ENCODE measurements at regions not wholly inside any gene's neighbourhood (a gene's known extent, or its start where the extent isn't known, plus 50 kb on each side); places are given as distances from the start of the nearest gene placed in this dataset.

DNA sequence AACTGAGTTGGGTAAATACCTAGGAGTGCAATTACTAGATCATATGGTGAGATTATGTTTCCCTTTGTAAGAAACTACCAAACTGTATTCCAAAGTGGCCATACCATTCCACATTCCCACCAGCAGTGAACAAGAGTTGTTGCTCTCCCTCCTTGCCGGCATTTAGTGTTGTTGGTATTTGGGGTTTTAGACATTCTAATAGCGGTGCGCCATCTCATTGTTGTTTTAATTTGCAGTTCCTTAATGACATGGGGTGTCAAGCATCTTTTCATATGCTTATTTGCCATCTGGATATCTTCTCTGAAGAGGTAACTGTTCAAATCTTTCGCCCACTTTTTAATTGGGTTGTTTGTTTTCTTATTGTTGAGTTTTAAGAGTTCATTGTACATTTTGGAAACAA lies 164.2 kb upstream of the LHX1 start:
- Histone ChIP-seq H3K4me1 (peaks cover 9% of the 10 kb centered on the region), H3F3A (ENCODE audit: low read depth) (peaks cover 12% of the 10 kb centered on the region), H3K36me3 (no peaks in the 10 kb centered on the region), H3K79me2 (ENCODE audit: low read depth) (no peaks in the 10 kb centered on the region), H3K9me3 (ENCODE audit: low read depth) (no peaks in the 10 kb centered on the region), H3K9ac (no peak overlapping the region), H2AFZ (replicated peaks) (no peak overlapping the region), H3K27me3 (no peaks in the 10 kb centered on the region), H3K4me2 (peak overlapping the region; percentile 40), H3K27ac (no peak overlapping the region), H3K4me3 (no peak overlapping the region), H4K20me1 (ENCODE audit: low read depth) (no peaks in the 10 kb centered on the region)
- Mint-ChIP-seq H3K36me3 (no peaks in the 10 kb centered on the region), H3K27ac (no peak overlapping the region), H3K27me3 (ENCODE audit: insufficient read depth, low read depth) (peaks cover 31% of the 10 kb centered on the region), H3K9me3 (peaks cover 2% of the 10 kb centered on the region), H3K4me1 (peaks cover 5% of the 10 kb centered on the region), H3K4me3 (no peak overlapping the region)
- DNase-seq (ENCODE audit: low spot score) = no peak
- TF ChIP-seq EZH2 (IDR thresholded peaks at IDR 0.05) = no peak
- TF ChIP-seq EZH2phosphoT487 (IDR thresholded peaks at IDR 0.05) = no peak
- TF ChIP-seq, protein P1, sequence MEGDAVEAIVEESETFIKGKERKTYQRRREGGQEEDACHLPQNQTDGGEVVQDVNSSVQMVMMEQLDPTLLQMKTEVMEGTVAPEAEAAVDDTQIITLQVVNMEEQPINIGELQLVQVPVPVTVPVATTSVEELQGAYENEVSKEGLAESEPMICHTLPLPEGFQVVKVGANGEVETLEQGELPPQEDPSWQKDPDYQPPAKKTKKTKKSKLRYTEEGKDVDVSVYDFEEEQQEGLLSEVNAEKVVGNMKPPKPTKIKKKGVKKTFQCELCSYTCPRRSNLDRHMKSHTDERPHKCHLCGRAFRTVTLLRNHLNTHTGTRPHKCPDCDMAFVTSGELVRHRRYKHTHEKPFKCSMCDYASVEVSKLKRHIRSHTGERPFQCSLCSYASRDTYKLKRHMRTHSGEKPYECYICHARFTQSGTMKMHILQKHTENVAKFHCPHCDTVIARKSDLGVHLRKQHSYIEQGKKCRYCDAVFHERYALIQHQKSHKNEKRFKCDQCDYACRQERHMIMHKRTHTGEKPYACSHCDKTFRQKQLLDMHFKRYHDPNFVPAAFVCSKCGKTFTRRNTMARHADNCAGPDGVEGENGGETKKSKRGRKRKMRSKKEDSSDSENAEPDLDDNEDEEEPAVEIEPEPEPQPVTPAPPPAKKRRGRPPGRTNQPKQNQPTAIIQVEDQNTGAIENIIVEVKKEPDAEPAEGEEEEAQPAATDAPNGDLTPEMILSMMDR (IDR thresholded peaks at IDR 0.05) = no peak

DNA sequence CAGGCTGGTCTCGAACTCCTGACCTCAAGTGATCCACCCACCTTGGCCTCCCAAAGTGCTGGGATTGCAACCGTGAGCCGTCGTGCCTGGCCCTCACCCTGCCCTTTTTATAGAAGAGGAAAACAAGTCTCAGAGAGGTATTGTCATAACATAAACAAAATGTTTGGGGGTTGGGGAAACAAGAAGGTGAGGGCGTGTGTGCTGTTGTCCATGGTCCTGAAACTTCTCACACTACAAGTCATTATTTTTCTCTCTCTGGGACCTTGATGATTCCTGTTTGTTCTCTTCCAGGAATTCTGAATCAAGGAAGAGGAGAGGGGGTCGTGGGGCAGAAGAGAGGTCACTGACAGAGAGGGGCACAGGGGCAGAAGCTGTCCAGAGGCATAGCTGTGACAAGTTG lies 160.2 kb upstream of the LHX1 start:
- H3K27me3 Mint-ChIP-seq (ENCODE audit: insufficient read depth, low read depth) = peaks cover 33% of the 10 kb centered on the region
- no peak overlapping the region for H3K27ac ChIP-seq
- peaks cover 9% of the 10 kb centered on the region for H3K4me1 ChIP-seq
- H3K36me3 ChIP-seq = no peaks in the 10 kb centered on the region
- no peak overlapping the region for H3K27ac Mint-ChIP-seq
- peaks cover 5% of the 10 kb centered on the region for H3K4me1 Mint-ChIP-seq
- no peak overlapping the region for H3K4me2 ChIP-seq
- no peaks in the 10 kb centered on the region for H3K9me3 Mint-ChIP-seq
- TF ChIP-seq EZH2phosphoT487 (IDR thresholded peaks at IDR 0.05) (no peak), EZH2 (IDR thresholded peaks at IDR 0.05) (no peak)
- TF ChIP-seq, protein P1 (IDR thresholded peaks at IDR 0.05) = no peak
- H3K27me3 ChIP-seq = no peaks in the 10 kb centered on the region
- no peak overlapping the region for H3K4me3 Mint-ChIP-seq
- H4K20me1 ChIP-seq (ENCODE audit: low read depth) = no peaks in the 10 kb centered on the region
- H3F3A ChIP-seq (ENCODE audit: low read depth) = peaks cover 12% of the 10 kb centered on the region
- H2AFZ ChIP-seq (replicated peaks) = no peak overlapping the region
- no peaks in the 10 kb centered on the region for H3K9me3 ChIP-seq (ENCODE audit: low read depth)
- H3K79me2 ChIP-seq (ENCODE audit: low read depth) = no peaks in the 10 kb centered on the region
- no peaks in the 10 kb centered on the region for H3K36me3 Mint-ChIP-seq
- H3K4me3 ChIP-seq = no peak overlapping the region
- no peak overlapping the region for H3K9ac ChIP-seq
- peak; percentile 76 for DNase-seq (ENCODE audit: low spot score)

DNA sequence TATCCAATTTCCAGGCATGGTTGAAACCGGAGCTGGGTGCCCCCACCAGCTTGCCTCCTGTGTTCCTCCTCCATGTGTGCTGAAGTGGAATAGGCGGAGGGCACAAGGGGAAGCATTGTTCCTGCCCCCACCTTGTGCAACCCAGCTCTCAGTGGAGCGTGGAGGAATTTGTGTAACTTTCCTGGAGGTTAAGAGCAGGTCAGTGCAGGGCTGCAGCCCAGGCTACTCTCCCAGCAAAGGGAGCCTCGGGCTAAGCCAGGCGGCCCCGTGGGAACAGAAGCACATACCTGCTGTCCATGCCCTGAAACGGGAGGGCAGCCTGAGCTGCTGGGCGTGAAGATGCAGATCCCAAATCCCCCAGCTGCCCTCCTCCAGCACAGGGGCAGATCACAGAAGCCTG lies 158.8 kb upstream of the LHX1 start:
- Histone ChIP-seq H3K27me3 (no peaks in the 10 kb centered on the region), H3F3A (ENCODE audit: low read depth) (peaks cover 6% of the 10 kb centered on the region), H3K27ac (no peak overlapping the region), H3K79me2 (ENCODE audit: low read depth) (no peaks in the 10 kb centered on the region), H3K4me2 (no peak overlapping the region), H2AFZ (replicated peaks) (no peak overlapping the region), H3K9me3 (ENCODE audit: low read depth) (no peaks in the 10 kb centered on the region), H3K4me1 (peaks cover under 1% of the 10 kb centered on the region), H4K20me1 (ENCODE audit: low read depth) (no peaks in the 10 kb centered on the region), H3K4me3 (no peak overlapping the region), H3K36me3 (no peaks in the 10 kb centered on the region), H3K9ac (no peak overlapping the region)
- Mint-ChIP-seq H3K9me3 (no peaks in the 10 kb centered on the region), H3K4me3 (no peak overlapping the region), H3K4me1 (peaks cover 5% of the 10 kb centered on the region), H3K27me3 (ENCODE audit: insufficient read depth, low read depth) (peaks cover 28% of the 10 kb centered on the region), H3K27ac (no peak overlapping the region), H3K36me3 (no peaks in the 10 kb centered on the region)
- DNase-seq (ENCODE audit: low spot score) = no peak
- TF ChIP-seq EZH2 (IDR thresholded peaks at IDR 0.05) = no peak
- TF ChIP-seq EZH2phosphoT487 (IDR thresholded peaks at IDR 0.05) = no peak
- TF ChIP-seq, protein P1 (IDR thresholded peaks at IDR 0.05) = no peak

Data from neural progenitor cell (in vitro differentiated cells).